ENCODE measurements at regions not wholly inside any gene's neighbourhood (a gene's known extent, or its start where the extent isn't known, plus 50 kb on each side); places are given as distances from the start of the nearest gene placed in this dataset.

GRCh38 chr2:20556756-20557155 lies 94.1 kb downstream of the HS1BP3 start:
- Histone ChIP-seq H3K36me3 (ENCODE audit: insufficient read depth in 1 of 2, low read depth in 1 of 2) (no peaks in the 10 kb centered on the region), H3K27ac (no peak overlapping the region), H3K9me3 (no peaks in the 10 kb centered on the region), H3K27me3 (ENCODE audit: insufficient read depth in 3 of 3, low read length in 2 of 3) (no peaks in the 10 kb centered on the region), H3K4me3 (no peak overlapping the region), H3K4me1 (peaks cover 9% of the 10 kb centered on the region)
- no peak for DNase-seq
- intact Hi-C loops (cut with DNase I): no loop called here
- no peak for TF ChIP-seq CTCF (IDR thresholded peaks at IDR 0.05)
- no peak for ATAC-seq
- WGBS, 3 donors: 68 to 79% (median 74%) methylated on average over 4 of the region's 4 CpGs

GRCh38 chr2:20557226-20557625 lies 93.7 kb downstream of the HS1BP3 start:
- Histone ChIP-seq H3K36me3 (ENCODE audit: insufficient read depth in 1 of 2, low read depth in 1 of 2) (no peaks in the 10 kb centered on the region), H3K4me3 (no peak overlapping the region), H3K27ac (no peak overlapping the region), H3K27me3 (ENCODE audit: insufficient read depth in 3 of 3, low read length in 2 of 3) (no peaks in the 10 kb centered on the region), H3K4me1 (peaks cover 4% of the 10 kb centered on the region), H3K9me3 (no peaks in the 10 kb centered on the region)
- no peak for DNase-seq
- no peak for TF ChIP-seq CTCF (IDR thresholded peaks at IDR 0.05)
- ATAC-seq: no peak
- intact Hi-C loops (cut with DNase I): no loop called here
- WGBS, 3 donors: 81 to 91% (median 89%) methylated on average over 4 of the region's 4 CpGs

- WGBS, 3 donors: 97 to 98% (median 98%) methylated on average over 3 of the region's 3 CpGs
- H3K27ac ChIP-seq: no peak overlapping the region
- no peak overlapping the region for H3K4me3 ChIP-seq
- H3K9me3 ChIP-seq: no peaks in the 10 kb centered on the region
- no peak for TF ChIP-seq CTCF (IDR thresholded peaks at IDR 0.05)
- no peak for DNase-seq
- intact Hi-C loops (cut with DNase I): no loop called here
- no peaks in the 10 kb centered on the region for H3K27me3 ChIP-seq (ENCODE audit: insufficient read depth in 3 of 3, low read length in 2 of 3)
- H3K36me3 ChIP-seq (ENCODE audit: insufficient read depth in 1 of 2, low read depth in 1 of 2): no peaks in the 10 kb centered on the region
- H3K4me1 ChIP-seq: peaks cover under 1% of the 10 kb centered on the region
- no peak for ATAC-seq
These were observed 93.3 kb downstream of the HS1BP3 start for GRCh38 chr2:20557635-20558034.

- H3K27ac ChIP-seq: no peak overlapping the region
- no peaks in the 10 kb centered on the region for H3K27me3 ChIP-seq (ENCODE audit: insufficient read depth in 3 of 3, low read length in 2 of 3)
- H3K36me3 ChIP-seq (ENCODE audit: insufficient read depth in 1 of 2, low read depth in 1 of 2): no peaks in the 10 kb centered on the region
- intact Hi-C loops (cut with DNase I): no loop called here
- DNase-seq: peak in 1 of 2 donors; percentile 33
- no peaks in the 10 kb centered on the region for H3K9me3 ChIP-seq
- no peaks in the 10 kb centered on the region for H3K4me1 ChIP-seq
- ATAC-seq: no peak
- H3K4me3 ChIP-seq: no peak overlapping the region
- 97 to 99% (median 98%) methylated on average over 12 of the region's 12 CpGs for WGBS, 3 donors
- TF ChIP-seq CTCF (IDR thresholded peaks at IDR 0.05): no peak
These were observed 92.3 kb downstream of the HS1BP3 start for GRCh38 chr2:20558391-20559150.

- Histone ChIP-seq H3K36me3 (ENCODE audit: insufficient read depth in 1 of 2, low read depth in 1 of 2) (no peaks in the 10 kb centered on the region), H3K27ac (no peak overlapping the region), H3K4me3 (no peak overlapping the region), H3K4me1 (no peaks in the 10 kb centered on the region), H3K9me3 (no peaks in the 10 kb centered on the region), H3K27me3 (ENCODE audit: insufficient read depth in 3 of 3, low read length in 2 of 3) (no peaks in the 10 kb centered on the region)
- TF ChIP-seq CTCF (IDR thresholded peaks at IDR 0.05): no peak
- intact Hi-C loops (cut with DNase I): no loop called here
- no peak for ATAC-seq
- 99 to 100% (median 99%) methylated on average over 3 of the region's 3 CpGs for WGBS, 3 donors
- DNase-seq: no peak
These were observed 91.6 kb downstream of the HS1BP3 start for GRCh38 chr2:20559277-20559676.
